IPS-20b (cell line): ENCODE measurements at regions not wholly inside any gene's neighbourhood (a gene's known extent, or its start where the extent isn't known, plus 50 kb on each side); places are given as distances from the start of the nearest gene placed in this dataset.

ENCODE experiments used
- H3K27ac ChIP-seq: one replicate; pipeline ENCODE4 v1.5.1; 2013; ENCODE audit warnings: low read length
- H3K27me3 ChIP-seq: 2 replicates; pipeline ENCODE4 v1.6.1; 2013; ENCODE audit warnings: mild to moderate bottlenecking, low read length, inconsistent platforms; ENCODE audit not compliant: insufficient read depth
- H3K36me3 ChIP-seq: 2 replicates; pipeline ENCODE4 v1.6.1; 2013; ENCODE audit warnings: low read depth, mild to moderate bottlenecking, inconsistent platforms, low read length, moderate library complexity; ENCODE audit not compliant: insufficient read depth
- H3K4me1 ChIP-seq: 2 replicates; pipeline ENCODE4 v1.6.1; 2013; ENCODE audit warnings: mild to moderate bottlenecking, control low read depth, inconsistent platforms, low read length, moderate library complexity; ENCODE audit not compliant: insufficient read depth
- H3K4me3 ChIP-seq: 2 replicates; pipeline ENCODE4 v1.5.1; 2013; ENCODE audit warnings: mild to moderate bottlenecking, low read length, inconsistent platforms
- H3K9ac ChIP-seq: 2 replicates; pipeline ENCODE4 v1.6.1; 2013; ENCODE audit warnings: low read depth, mild to moderate bottlenecking, inconsistent platforms, low read length, moderate library complexity
- H3K9me3 ChIP-seq: 2 replicates; pipeline ENCODE4 v1.6.1; 2013; ENCODE audit warnings: mild to moderate bottlenecking, low read depth, low read length, inconsistent platforms; ENCODE audit not compliant: insufficient read depth

GRCh38 chr3:16086690-16087089, 87.8 kb upstream of the GALNT15 start:
- Histone ChIP-seq H3K4me1 (no peaks in the 10 kb centered on the region), H3K27me3 (no peaks in the 10 kb centered on the region), H3K9me3 (peaks cover 16% of the 10 kb centered on the region), H3K36me3 (no peaks in the 10 kb centered on the region), H3K4me3 (no peak overlapping the region), H3K27ac (no peak overlapping the region), H3K9ac (no peak overlapping the region)

GRCh38 chr3:16088496-16088895, 86.0 kb upstream of the GALNT15 start:
- Histone ChIP-seq H3K4me3 (no peak overlapping the region), H3K9ac (no peak overlapping the region), H3K9me3 (no peaks in the 10 kb centered on the region), H3K27ac (no peak overlapping the region), H3K27me3 (no peaks in the 10 kb centered on the region), H3K4me1 (no peaks in the 10 kb centered on the region), H3K36me3 (no peaks in the 10 kb centered on the region)

GRCh38 chr3:16089521-16089920, 85.0 kb upstream of the GALNT15 start:
- H3K9me3 ChIP-seq, result no peaks in the 10 kb centered on the region
- H3K4me1 ChIP-seq, result no peaks in the 10 kb centered on the region
- H3K4me3 ChIP-seq, result no peak overlapping the region
- H3K27me3 ChIP-seq, result no peaks in the 10 kb centered on the region
- no peak overlapping the region for H3K9ac ChIP-seq
- H3K27ac ChIP-seq, result no peak overlapping the region
- H3K36me3 ChIP-seq, result no peaks in the 10 kb centered on the region

- Histone ChIP-seq H3K4me3 (no peak overlapping the region), H3K27ac (no peak overlapping the region), H3K9me3 (no peaks in the 10 kb centered on the region), H3K9ac (no peak overlapping the region), H3K4me1 (no peaks in the 10 kb centered on the region), H3K36me3 (no peaks in the 10 kb centered on the region), H3K27me3 (no peaks in the 10 kb centered on the region)
Measured at GRCh38 chr3:16090024-16090423, 84.5 kb upstream of the GALNT15 start.

GRCh38 chr3:16090706-16091105, 83.8 kb upstream of the GALNT15 start:
- no peaks in the 10 kb centered on the region for H3K4me1 ChIP-seq
- no peak overlapping the region for H3K27ac ChIP-seq
- H3K27me3 ChIP-seq, result no peaks in the 10 kb centered on the region
- H3K36me3 ChIP-seq, result no peaks in the 10 kb centered on the region
- no peak overlapping the region for H3K4me3 ChIP-seq
- H3K9me3 ChIP-seq, result no peaks in the 10 kb centered on the region
- H3K9ac ChIP-seq, result no peak overlapping the region

- no peaks in the 10 kb centered on the region for H3K4me1 ChIP-seq
- no peak overlapping the region for H3K4me3 ChIP-seq
- no peak overlapping the region for H3K27ac ChIP-seq
- H3K9ac ChIP-seq, result no peak overlapping the region
- no peaks in the 10 kb centered on the region for H3K9me3 ChIP-seq
- no peaks in the 10 kb centered on the region for H3K36me3 ChIP-seq
- no peaks in the 10 kb centered on the region for H3K27me3 ChIP-seq
Measured at GRCh38 chr3:16092923-16093322, 81.6 kb upstream of the GALNT15 start.

GRCh38 chr3:16101295-16102186, 72.9 kb upstream of the GALNT15 start:
- no peak overlapping the region for H3K4me3 ChIP-seq
- H3K4me1 ChIP-seq, result no peaks in the 10 kb centered on the region
- H3K9ac ChIP-seq, result no peak overlapping the region
- no peaks in the 10 kb centered on the region for H3K9me3 ChIP-seq
- H3K36me3 ChIP-seq, result no peaks in the 10 kb centered on the region
- no peak overlapping the region for H3K27ac ChIP-seq
- H3K27me3 ChIP-seq, result no peaks in the 10 kb centered on the region

- H3K4me1 ChIP-seq, result no peaks in the 10 kb centered on the region
- no peak overlapping the region for H3K9ac ChIP-seq
- no peaks in the 10 kb centered on the region for H3K27me3 ChIP-seq
- H3K27ac ChIP-seq, result no peak overlapping the region
- no peaks in the 10 kb centered on the region for H3K36me3 ChIP-seq
- H3K4me3 ChIP-seq, result no peak overlapping the region
- H3K9me3 ChIP-seq, result no peaks in the 10 kb centered on the region
Measured at GRCh38 chr3:16102187-16102561, 72.3 kb upstream of the GALNT15 start.

- Histone ChIP-seq H3K4me3 (no peak overlapping the region), H3K4me1 (no peaks in the 10 kb centered on the region), H3K27me3 (no peaks in the 10 kb centered on the region), H3K9ac (no peak overlapping the region), H3K36me3 (no peaks in the 10 kb centered on the region), H3K9me3 (no peaks in the 10 kb centered on the region), H3K27ac (no peak overlapping the region)
Measured at GRCh38 chr3:16102905-16103364, 71.5 kb upstream of the GALNT15 start.

GRCh38 chr3:16103472-16103871, 71.0 kb upstream of the GALNT15 start:
- H3K4me3 ChIP-seq, result no peak overlapping the region
- no peak overlapping the region for H3K27ac ChIP-seq
- no peaks in the 10 kb centered on the region for H3K27me3 ChIP-seq
- no peaks in the 10 kb centered on the region for H3K36me3 ChIP-seq
- H3K4me1 ChIP-seq, result no peaks in the 10 kb centered on the region
- H3K9ac ChIP-seq, result no peak overlapping the region
- H3K9me3 ChIP-seq, result no peaks in the 10 kb centered on the region

- Histone ChIP-seq H3K4me3 (no peak overlapping the region), H3K27me3 (no peaks in the 10 kb centered on the region), H3K27ac (no peak overlapping the region), H3K4me1 (no peaks in the 10 kb centered on the region), H3K36me3 (no peaks in the 10 kb centered on the region), H3K9me3 (peaks cover 2% of the 10 kb centered on the region; the same call in 1 of the 2 replicates), H3K9ac (no peak overlapping the region)
Measured at GRCh38 chr3:16104156-16104555, 70.3 kb upstream of the GALNT15 start.

GRCh38 chr3:16106050-16106449, 68.4 kb upstream of the GALNT15 start:
- H3K4me3 ChIP-seq, result no peak overlapping the region
- H3K9ac ChIP-seq, result no peak overlapping the region
- no peaks in the 10 kb centered on the region for H3K27me3 ChIP-seq
- peaks cover 5% of the 10 kb centered on the region; the same call in 1 of the 2 replicates for H3K9me3 ChIP-seq
- H3K27ac ChIP-seq, result no peak overlapping the region
- no peaks in the 10 kb centered on the region for H3K4me1 ChIP-seq
- no peaks in the 10 kb centered on the region for H3K36me3 ChIP-seq
